HL-60 (cell line): ENCODE measurements at regions not wholly inside any gene's neighbourhood (a gene's known extent, or its start where the extent isn't known, plus 50 kb on each side); places are given as distances from the start of the nearest gene placed in this dataset.

ENCODE experiments used
- DNase-seq, 2 experiments: peaks; one replicate each; pipeline ENCODE4 v3.0.0-alpha.2; 2010 to 2020; ENCODE audit warnings: low read depth in 1 of 2, low spot score in 1 of 2
- H3K27ac ChIP-seq: fragments of 250-450 bp; sonication (Bioruptor Pico); replicated peaks from 2 replicates; pipeline ENCODE4 v1.5.1; 2020; ENCODE audit warnings: mild to moderate bottlenecking, moderate library complexity
- H3K27me3 ChIP-seq: fragments of 250-450 bp; sonication (Bioruptor Pico); 2 replicates; pipeline ENCODE4 v1.5.1; 2021; ENCODE audit warnings: mild to moderate bottlenecking, moderate library complexity; ENCODE audit not compliant: insufficient read depth, poor library complexity, severe bottlenecking
- H3K4me3 ChIP-seq: replicated peaks from 2 replicates; pipeline ENCODE4 v1.5.1; 2011; ENCODE audit warnings: mild to moderate bottlenecking, control low read depth, low read length; ENCODE audit not compliant: insufficient read depth
- CTCF ChIP-seq: IDR thresholded peaks from one replicate; pipeline ENCODE4 v1.5.1; 2011; ENCODE audit warnings: low read length, control low read depth, inconsistent platforms; ENCODE audit not compliant: insufficient read depth
- GABPA ChIP-seq: IDR thresholded peaks from 2 replicates; pipeline ENCODE4 v1.6.1; 2012; ENCODE audit warnings: low read depth
- POLR2AphosphoS5 ChIP-seq: IDR thresholded peaks from 2 replicates; pipeline ENCODE4 v1.6.1; 2012; ENCODE audit warnings: low read depth
- REST ChIP-seq: IDR thresholded peaks from 2 replicates; pipeline ENCODE4 v1.6.1; 2012; ENCODE audit warnings: low read depth; ENCODE audit not compliant: insufficient replicate concordance
- SPI1 ChIP-seq: IDR thresholded peaks from 2 replicates; pipeline ENCODE4 v1.6.1; 2012; ENCODE audit warnings: low read depth, mild to moderate bottlenecking, borderline replicate concordance

GRCh38 chr15:47013446-47013845 is 703.9 kb upstream of the SEMA6D start:
- H3K27ac ChIP-seq, result no peak overlapping the region
- no peak for DNase-seq
- no peak overlapping the region for H3K4me3 ChIP-seq
- TF ChIP-seq CTCF (no peak), SPI1 (no peak)
- H3K27me3 ChIP-seq, result no peaks in the 10 kb centered on the region

- TF ChIP-seq GABPA (no peak), REST (no peak), SPI1 (no peak), POLR2AphosphoS5 (no peak), CTCF (no peak)
- Histone ChIP-seq H3K27ac (no peak overlapping the region), H3K4me3 (no peak overlapping the region), H3K27me3 (no peaks in the 10 kb centered on the region)
- DNase-seq, result no peak
These were observed 689.9 kb upstream of the SEMA6D start for GRCh38 chr15:47027322-47027946.

GRCh38 chr15:47035475-47036406 is 681.6 kb upstream of the SEMA6D start:
- TF ChIP-seq SPI1 (no peak), GABPA (no peak)
- Histone ChIP-seq H3K27me3 (no peaks in the 10 kb centered on the region), H3K27ac (no peak overlapping the region), H3K4me3 (no peak overlapping the region)
- no peak for DNase-seq

GRCh38 chr15:47037003-47037402 is 680.3 kb upstream of the SEMA6D start:
- DNase-seq, result no peak
- H3K27me3 ChIP-seq, result no peaks in the 10 kb centered on the region
- H3K27ac ChIP-seq, result no peak overlapping the region
- TF ChIP-seq REST (no peak), POLR2AphosphoS5 (no peak), SPI1 (no peak), CTCF (no peak), GABPA (no peak)
- H3K4me3 ChIP-seq, result no peak overlapping the region
